IPS-NIHi7 (cell line): ENCODE measurements at regions not wholly inside any gene's neighbourhood (a gene's known extent, or its start where the extent isn't known, plus 50 kb on each side); places are given as distances from the start of the nearest gene placed in this dataset.
"Not testable (repeated sequence)": the region's sequence is repeated elsewhere in the genome, so short reads cannot be mapped to it uniquely, and the experiment has no call there.

Experiments used
- DNase-seq: peaks from one replicate; pipeline ENCODE4 v3.0.0; 2012; ENCODE audit warnings: mixed read lengths; ENCODE audit errors: extremely low spot score

DNA sequence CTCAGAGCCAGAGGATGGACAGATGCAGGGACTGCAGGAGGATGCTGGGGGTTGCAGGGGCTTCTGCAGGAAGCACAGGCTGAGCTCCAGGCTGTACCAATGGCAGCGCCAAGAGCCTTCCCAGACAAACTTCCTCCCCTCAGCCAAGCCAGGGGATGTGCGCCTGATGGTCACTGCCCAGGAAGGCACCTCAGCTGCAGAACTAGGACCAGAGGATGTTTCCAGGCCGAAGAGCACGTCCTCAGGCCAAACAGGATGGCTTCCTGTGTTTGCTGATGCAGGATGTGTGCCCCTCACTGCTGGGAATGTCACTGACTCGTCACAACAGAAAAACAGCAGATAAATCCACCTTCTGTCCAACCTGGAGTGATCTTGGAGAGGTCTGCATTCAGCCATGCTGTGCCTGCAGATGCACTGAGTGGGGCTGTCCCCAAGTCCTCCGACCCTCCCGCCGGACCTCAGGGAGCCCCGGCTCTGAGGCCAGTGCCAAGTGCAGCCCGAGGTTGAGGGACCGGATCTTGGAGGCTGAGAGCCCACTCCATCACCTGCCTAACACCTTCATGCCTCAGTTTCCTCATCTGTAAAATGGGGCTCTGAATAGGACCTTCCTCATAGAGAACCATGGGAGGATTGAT is 152.5 kb upstream of the CHST15 start:
- no peak for DNase-seq

GRCh38 chr10:124245191-124245590 is 151.8 kb upstream of the CHST15 start:
- DNase-seq: no peak

DNA sequence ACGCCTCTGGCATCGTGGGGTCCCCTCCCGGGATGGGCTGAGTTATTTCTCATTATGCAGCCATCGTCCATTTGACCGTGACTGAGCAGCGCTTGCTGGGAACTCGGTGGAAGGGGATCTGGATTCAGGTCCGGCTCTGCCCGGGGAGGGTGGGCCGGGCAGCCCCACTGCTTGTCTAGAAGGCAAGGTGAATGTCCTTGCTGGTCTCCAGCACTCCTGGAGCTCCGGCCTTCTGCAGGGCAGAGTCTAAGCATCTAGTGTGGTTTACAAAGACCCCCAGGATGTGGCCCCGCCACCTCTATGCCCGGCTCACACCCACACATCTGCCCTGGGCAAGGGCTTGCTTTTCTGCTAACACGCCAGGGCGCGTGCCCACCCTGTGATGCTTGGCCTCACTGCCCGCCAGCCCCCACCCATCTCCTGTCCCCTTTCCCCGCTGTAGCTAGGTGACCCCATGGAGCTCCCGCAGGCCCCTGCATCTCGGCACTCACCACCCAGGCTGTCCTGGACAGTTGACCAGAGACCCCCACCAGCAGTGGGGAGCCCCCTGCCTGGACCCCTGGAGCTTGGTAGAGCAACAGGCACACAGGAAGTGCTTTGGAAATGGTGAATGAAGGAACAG is 151.0 kb upstream of the CHST15 start:
- DNase-seq: no peak

DNA sequence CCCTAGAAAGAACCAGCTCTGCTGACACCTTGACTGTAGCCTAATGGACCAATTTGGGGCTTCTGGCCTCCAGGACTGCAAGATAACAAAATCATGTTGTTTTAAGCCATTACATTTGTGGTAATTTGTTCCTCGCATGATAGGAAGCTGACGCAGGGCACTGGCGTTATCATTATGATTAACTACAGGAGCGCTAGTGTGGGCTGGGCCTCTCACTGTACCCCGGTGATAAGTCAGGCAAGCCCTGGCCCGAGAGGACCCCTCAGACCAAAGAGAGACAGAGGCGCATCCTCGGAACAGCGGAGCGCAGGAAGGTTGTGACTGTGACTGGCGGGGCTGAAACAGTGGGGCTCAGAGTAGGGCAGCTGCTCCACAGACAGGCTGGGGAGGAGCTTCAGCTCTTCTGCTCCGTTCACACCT is 150.3 kb upstream of the CHST15 start:
- DNase-seq: no peak

- no peak for DNase-seq
Observed at GRCh38 chr10:124242791-124243190, 149.4 kb upstream of the CHST15 start.

- DNase-seq: no peak
Observed at GRCh38 chr10:124242365-124242764, 149.0 kb upstream of the CHST15 start.

- DNase-seq: not testable (repeated sequence)
Observed at GRCh38 chr10:124241510-124241909, 148.1 kb upstream of the CHST15 start.

- DNase-seq: peak; percentile 35
Observed at GRCh38 chr10:124240839-124241291, 147.5 kb upstream of the CHST15 start.

DNA sequence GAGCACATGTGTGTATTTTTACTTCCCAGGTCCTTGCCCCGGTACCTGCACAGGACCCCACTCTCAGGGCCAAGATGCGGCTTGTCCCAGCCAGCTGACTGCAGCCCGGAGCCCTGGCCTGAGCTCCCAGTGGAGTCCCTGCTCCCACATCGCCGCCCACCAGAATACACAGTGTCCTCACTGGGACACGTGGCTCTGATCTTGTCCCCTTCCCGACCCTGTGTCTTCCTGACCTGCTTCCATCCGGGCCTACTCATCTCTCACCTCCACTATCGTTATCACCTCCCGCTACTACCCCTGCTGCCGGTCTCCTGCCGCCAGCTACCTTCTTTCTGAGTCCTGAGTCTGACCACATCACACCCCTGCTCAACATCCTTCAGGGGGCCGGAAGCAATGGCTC is 146.3 kb upstream of the CHST15 start:
- DNase-seq: no peak

GRCh38 chr10:124239134-124239533 is 145.7 kb upstream of the CHST15 start:
- DNase-seq: no peak

DNA sequence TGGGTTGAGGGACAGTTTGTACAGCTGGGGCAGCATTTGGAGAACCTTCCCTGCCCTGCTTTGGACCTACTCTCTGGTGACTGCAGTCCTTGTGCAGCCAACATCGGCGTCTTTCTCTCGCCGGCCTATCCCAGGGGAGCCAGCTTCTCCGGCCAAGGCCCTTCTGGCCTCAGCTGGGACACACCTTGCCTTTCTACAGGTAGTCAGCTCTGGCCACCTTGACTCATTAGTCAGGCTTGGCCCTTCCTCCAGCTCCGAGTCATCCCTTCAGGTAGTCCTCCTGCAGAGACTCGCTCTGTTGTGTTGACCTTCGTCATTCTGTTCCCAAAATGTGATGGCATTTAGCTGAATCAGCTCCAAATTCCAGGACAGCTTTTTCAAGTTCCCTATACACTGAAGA is 145.0 kb upstream of the CHST15 start:
- no peak for DNase-seq

GRCh38 chr10:124237282-124237961 is 144.0 kb upstream of the CHST15 start:
- no peak for DNase-seq

- no peak for DNase-seq
Observed at GRCh38 chr10:124236816-124237215, 143.4 kb upstream of the CHST15 start.

DNA sequence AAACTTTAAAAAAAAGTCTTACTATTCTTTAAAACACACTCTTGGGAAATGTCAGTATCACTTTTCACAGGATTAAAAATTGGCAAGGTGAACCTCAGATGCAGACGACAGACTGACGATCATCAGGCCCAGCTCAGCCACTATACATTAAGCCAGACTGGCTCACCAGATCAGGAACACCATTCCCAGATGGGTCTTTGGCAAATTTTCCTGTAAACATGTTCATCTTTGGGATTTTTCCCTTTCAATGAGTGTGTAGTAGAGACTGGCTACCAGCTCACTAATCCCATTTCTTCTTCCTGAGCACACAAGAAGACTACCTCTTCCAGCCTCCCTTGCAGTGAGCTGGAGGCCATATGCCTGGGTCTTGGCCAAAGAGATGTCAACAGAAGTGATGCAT is 142.7 kb upstream of the CHST15 start:
- DNase-seq: no peak

DNA sequence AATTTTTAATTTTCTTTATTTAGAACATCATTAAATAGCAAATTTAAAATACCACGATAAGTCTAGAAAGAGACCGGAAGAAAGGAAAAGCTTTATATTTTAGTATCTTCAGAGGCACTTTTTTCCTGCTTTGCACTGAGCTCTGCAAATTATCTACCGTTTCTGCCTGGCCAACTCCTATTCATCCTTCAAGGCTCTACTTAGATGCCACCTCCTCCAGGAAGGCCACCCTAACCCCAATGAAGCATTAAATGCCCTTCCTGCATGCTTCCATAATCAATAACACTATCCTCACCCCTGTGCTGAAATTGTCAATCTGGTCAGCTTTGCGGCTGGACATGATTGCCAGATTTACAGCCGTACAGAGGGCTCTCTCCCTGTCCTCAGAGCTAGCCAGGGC is 141.8 kb upstream of the CHST15 start:
- DNase-seq: no peak

DNA sequence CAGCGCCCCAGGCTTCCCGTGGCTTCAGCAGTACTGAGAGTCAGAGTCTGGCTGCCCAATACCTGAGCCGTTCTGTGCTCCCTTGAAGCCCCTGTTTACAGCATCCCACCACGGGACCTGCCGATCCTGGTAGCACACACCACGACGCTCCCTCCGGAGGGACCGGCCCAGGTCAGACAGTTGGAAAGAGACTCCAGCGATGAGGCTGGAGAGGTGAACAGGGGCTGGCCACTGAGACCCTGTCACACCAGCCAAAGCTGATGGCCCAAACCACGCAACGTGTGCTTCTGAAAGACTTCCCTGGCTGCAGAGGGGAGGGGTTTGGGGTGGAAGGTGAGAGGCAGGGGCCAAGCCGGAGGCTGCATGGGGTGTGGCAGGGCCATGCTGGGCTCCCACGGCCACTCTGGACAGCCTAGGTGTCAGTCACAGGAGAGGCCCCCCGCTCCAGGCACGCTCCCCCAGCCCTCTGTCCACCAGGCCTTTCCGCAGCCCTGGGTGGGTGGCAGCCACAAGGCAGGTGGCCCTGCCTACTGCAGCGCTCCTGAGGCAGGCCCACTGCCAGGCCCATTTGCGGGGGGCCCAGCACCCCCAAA is 140.2 kb upstream of the CHST15 start:
- no peak for DNase-seq

- no peak for DNase-seq
Observed at GRCh38 chr10:124232686-124233545, 139.5 kb upstream of the CHST15 start.

- DNase-seq: no peak
Observed at GRCh38 chr10:124231168-124232155, 138.1 kb upstream of the CHST15 start.

DNA sequence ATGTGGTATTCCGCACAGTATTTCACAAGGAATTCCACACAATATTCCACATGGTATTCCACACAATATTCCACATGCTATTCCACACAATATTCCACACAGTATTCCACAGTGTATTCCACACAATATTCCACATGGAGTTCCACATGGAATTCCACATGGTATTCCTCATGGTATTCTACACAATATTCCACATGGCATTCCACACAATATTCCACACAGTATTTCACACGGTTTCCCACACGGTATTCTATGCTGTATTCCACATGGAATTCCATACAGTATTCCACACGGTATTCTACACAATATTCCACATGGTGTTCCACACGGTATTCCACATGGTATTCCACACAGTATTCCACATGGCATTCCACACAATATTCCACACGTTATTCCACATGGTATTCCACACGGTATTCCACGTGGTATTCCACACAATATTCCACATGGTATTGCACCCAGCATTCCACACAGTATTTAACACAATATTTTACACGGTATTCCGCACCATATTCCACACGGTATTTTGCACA is 137.3 kb upstream of the CHST15 start:
- DNase-seq: no peak

DNA sequence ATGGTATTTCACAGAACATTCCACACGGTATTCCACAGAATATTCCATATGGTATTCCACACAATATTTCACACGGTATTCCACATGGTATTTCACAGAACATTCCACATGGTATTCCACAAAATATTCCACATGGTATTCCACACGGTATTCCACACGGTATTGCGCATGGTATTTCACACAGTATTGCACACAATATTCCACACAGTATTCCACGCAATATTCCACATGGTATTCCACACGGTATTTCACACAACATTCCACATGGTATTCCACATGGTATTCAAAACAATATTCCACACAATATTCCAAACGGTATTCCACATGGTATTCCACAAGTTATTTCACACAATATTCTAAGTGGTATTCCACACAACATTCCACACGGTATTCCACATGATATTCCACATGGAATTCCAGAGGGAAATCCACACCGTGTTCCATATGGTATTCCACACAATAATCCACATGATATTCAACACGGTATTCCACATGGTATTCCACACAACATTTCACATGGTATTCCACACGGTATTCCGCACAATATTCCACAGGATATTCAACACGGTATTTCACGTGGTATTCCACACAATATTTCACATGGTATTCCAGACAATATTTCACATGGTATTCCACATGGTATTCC is 136.7 kb upstream of the CHST15 start:
- DNase-seq: no peak
